GM19351 (cell line): ENCODE measurements at regions not wholly inside any gene's neighbourhood (a gene's known extent, or its start where the extent isn't known, plus 50 kb on each side); places are given as distances from the start of the nearest gene placed in this dataset.

ENCODE experiments used
- ATAC-seq: cut with Tn5 transposase; IDR thresholded peaks from one replicate; pipeline ENCODE4 v1.9.1; 2021; ENCODE audit warnings: mild to moderate bottlenecking, moderate library complexity; ENCODE audit not compliant: unreplicated experiment

DNA sequence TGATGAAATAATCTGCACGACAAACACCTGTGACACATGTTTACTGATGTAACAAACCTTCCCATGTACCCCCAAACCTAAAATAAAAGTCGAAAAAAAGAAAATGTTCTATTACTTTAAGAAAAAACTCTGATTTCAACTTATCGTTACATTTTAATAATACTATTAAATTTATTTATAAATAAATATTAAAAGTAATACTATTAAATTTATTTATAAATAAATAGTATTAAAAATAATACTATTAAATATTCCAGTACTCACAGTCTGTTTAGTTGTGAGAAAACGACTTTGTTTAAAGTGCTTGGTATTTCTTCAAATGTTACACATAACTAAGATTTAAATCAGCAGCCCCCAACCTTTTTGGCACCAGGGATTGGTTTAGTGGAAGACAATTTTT is 471.6 kb upstream of the PRKX start:
- ATAC-seq: no peak

DNA sequence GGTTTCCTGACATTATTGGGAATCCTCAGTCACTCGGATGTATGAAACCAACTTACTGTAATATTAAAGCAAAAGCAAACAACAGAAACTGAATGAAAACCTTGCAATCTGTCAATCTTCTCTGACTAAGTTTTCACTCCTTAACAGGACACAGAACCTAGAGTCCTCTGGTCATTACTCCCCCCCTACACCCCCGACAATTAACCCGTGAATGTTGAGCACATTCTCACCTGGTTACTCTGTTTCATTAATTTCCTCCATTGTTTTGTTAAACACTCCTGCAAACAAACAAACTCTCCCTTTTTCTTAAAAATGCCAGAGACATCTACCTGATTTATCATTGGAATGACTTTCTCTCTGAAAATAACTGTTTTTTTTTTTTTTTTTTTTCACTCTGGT is 469.0 kb upstream of the PRKX start:
- no peak for ATAC-seq

DNA sequence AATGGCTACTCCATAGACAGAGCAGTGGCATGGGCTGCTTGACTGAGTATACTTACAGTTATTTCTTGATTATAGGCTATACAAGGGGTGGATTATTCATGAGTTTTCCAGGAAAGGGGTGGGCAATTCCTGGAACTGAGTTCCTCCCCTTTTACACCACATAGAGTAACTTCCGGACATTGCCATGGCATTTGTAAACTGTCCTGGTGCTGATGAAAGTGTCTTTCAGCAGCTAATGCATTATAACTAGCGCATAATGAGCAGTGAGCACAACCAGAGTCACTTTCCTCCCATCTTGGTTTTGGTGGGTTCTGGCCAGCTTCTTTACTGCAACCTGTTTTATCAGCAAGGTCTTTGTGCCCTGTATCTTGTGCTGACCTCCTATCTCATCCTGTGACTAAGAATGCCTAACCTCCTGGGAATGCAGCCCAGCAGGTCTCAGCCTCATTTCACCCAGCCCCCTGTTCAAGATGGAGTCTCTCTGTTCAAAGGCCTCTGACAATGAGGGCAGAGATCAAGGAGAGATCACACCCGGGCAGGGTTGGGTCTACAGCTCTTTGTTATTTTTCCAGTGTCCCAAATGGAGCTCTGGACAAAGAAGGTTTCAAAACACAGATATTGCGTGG is 468.4 kb upstream of the PRKX start:
- ATAC-seq: no peak

DNA sequence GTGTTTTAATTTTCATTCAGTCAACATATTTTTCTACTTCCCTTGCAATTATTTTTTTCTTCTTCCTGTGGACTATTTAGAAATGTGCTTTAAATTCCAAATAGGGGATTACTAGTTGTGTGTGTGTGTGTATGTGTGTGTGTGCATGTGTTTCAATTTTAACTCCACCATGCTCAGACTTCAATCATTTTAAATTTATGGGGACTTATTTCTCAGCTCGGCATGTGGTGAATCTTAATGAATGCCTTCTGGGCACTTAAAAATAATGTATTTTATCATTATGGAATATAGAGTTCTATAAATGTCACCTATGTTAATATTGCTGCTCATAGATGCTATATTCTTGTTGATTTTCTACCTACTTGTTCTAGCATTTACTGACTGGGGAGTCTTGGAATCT is 465.6 kb upstream of the PRKX start:
- ATAC-seq: no peak

DNA sequence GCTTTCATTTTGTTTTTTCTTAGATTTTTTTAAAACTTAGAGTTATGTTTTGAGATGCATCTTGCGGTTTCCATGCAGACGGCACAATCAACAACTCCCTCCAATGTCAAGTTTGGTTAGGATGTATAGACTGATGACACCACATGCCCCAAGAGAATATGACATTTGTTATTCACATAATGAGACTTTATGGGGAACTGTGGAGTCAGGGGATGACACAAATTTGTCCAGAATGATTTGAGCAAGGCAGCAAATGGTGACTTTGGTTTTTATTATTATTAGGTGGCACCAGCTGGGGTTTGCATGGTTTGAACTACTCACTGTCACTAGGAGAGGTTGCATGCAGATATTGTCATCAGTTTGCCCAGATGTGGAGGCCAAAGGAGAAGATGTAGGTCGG is 461.8 kb upstream of the PRKX start:
- ATAC-seq: no peak

DNA sequence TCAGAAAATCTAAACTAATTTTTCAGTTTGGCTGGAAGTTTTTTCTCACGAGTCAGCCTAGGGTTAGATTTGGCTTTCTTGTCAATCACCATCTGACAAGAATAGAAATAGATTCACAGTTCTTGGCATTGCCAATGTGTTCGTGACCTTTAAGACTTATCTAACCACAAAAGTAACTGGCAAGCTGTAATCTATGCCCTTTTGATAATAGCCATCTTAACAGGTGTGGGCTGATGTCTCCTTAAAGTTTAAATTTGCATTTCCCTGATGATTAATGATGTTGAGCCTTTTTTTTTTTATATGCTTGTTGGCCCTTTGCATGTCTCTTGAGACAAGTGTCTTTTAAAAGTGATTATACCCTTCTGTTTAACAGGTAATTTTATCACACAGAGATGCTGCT is 460.3 kb upstream of the PRKX start:
- ATAC-seq: no peak

DNA sequence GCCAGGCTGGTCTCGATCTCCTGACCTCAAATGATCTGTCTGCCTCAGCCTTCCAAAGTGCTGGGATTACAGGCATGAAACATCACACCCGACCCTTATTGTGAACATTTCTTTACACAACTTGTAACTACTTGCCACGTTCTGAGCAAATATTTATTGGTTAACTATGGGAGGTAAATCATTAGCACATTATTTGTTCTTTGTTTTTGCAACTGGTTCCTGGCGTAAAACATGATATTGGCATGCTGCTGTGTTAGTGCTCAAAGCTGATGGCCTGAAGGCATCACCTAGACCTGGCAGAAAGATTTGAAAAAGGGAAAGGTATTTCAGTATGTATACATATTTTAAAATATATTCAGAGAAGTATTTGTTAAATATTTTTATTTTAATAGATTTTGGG is 438.3 kb upstream of the PRKX start:
- no peak for ATAC-seq

DNA sequence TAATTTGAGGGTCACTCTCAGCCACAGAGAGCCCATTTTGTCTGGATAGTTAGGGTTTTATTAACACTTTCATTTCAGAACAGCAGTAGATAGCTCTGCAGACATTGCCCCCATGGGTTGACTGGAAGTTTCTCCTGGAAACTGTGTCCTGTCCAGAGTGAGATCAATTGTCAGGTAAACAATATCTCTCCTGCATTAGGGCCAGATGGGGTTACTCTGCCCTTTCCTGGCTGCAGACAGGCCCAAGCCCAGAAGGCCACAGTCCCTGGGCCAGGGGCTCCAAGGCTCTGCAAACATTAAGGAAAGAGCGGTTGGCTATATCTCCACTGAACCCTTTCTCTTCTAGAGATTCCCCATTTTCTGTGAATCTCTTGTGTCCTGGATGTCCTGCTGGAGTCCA is 436.8 kb upstream of the PRKX start:
- ATAC-seq: no peak

DNA sequence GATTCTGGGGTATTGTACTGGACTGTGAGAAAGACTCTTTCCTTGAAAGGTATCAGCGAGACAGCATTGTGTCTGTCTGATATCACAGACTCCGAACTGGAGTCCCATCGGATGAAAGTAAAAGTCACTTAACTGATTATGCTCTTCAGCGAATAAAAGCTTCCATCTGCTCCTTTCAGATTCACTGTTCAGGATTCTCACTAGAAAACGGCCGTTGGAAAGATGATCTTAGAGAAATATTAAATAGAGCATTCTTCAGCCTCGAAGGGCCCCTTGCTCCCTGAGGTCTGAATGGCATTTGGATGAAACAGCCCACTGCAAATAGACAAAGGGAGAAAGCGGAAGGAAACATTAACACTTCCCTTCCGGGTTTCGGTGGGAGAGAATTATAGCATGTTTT is 416.2 kb upstream of the PRKX start:
- ATAC-seq: no peak

DNA sequence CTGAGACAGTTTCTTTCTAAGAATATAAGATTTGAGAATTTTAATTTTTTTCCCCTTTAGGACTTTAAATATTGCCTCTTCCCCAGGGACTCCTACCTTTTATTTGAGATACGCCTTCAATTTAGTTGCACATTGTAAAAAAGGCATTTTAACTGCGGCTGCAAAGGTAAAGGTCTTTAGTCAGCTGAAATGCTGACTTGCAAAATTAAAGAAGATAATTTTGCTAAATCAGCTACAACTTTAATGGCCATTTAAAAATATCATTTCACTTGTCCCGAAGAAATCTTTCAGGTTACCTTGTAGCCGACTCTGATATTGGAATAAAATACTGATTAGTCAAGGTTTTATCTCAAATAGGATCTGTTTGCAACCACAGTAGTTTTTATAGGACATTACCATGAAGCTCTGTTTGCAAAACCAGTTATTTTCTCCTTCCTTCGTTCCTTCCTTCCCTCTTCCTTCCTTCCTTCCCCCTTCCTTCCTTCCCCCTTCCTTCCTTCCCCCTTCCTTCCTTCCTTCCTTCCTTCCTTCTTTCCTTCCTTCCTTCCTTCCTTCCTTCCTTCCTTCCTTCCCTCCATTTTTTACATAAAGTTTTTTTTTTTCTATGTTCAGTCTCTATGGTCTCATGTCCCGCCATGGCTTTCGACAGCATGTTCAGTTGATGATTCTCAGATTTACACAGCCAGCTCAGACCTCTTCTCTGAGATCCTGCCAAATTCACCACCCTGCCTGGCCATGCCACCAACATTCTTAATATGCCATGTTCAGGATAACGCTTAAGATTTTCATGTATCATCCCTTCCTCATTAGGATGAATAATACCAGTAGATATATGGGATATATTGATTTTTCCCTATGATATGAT is 405.4 kb upstream of the PRKX start:
- ATAC-seq: no peak

DNA sequence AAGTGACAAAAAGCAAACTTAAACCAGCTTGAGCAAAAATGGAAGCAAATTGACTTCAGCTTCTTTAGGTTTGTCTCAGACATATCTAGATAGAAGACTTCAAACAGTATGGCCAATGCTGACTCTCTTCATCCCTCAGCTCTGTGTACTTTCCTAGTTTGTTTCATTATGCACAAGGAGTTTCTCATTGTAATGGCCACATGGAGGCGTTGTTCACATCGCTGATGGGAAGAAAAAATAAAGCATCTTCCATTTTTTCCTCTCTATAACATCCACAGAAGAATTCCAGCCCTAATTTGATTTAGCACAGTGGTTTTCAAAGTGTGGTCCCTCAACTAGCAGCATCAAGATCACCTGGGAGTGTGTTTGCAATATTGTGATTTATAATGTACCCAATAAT is 397.5 kb upstream of the PRKX start:
- ATAC-seq: no peak

DNA sequence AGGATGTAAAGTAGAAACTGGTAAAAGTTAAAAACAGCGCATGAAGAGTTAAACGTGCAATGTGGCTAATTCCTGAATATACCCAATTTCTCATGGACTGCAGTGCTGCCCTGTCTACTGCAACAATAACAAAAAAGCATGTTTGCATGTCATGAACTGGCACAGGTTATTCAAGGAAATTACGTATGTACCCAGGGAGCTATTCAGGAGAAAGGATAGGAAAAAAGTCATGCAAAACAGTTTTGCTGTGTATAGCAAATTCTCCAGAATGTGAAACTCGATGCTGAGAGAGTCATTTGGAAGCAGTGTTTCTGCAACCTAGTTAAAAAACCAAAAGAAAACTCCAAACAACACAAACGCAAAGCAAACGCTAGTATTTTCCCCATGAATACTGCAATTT is 381.5 kb upstream of the PRKX start:
- no peak for ATAC-seq

DNA sequence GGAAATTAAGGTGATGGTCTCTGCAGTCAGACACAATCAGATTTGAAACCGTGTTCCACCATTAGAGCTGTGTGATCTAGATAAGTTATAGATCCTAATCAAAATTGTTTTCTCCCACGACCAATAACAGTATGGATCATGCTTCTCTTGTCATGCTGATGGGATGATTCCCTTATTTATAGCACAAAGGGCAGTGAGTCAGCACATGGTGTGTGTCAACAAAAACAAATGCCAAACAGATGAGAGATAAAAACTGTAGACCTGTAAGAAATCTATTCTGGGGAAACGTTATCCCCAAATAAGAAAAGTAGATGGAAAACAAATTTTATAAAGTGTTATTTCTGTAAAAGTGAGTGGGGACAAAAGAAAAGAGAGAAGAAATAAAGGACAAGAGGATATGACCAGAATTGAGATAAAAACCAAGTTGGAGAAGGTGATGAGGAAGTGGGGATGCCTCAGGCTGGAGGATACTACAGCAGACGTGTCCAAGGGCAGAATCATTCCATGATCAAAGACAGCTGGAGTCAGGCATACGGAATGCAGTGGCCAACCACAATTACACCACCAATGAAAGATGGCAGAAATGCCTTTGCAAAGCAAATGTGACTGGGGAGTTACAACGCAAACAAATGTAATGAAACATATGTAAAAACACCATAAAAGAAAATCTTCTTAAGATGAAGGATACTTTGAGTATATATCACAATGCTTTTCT is 377.8 kb upstream of the PRKX start:
- no peak for ATAC-seq

DNA sequence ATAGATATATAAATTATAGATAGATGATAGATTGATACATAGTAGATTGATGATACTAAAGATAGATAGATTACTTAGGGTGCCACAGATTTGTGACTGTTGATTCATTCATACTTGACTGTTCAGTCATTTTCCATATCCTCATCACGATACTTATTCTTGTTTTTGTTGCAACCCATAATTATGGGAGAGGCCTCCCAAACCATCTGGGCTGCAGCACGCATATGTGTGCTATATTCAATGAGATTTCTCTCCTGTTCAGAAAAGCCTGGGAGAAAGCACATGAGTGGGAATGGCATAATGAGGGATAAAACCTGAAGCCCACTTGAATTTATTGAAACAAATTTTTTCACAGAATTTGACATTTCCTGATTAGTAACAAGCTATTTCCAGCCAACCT is 346.4 kb upstream of the PRKX start:
- no peak for ATAC-seq

DNA sequence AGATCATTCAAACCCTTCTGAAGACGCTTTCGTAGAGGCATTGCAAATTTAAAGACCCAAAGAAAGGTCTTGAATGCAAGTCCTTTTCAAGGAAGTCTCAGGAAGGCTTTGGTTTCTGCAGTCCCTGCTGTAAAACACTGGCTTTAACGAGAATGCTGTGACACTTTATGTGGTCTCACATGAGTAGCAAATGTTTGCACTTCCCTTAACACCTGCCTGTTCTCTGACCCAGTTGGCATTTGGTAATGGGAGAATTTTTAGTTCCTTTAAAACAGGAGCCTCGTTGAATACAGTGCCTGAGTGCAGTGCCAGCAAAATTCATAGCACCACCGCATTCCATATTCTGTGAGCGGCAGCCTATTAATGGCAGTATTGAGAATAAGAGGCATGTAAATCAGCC is 330.5 kb upstream of the PRKX start:
- ATAC-seq: no peak

DNA sequence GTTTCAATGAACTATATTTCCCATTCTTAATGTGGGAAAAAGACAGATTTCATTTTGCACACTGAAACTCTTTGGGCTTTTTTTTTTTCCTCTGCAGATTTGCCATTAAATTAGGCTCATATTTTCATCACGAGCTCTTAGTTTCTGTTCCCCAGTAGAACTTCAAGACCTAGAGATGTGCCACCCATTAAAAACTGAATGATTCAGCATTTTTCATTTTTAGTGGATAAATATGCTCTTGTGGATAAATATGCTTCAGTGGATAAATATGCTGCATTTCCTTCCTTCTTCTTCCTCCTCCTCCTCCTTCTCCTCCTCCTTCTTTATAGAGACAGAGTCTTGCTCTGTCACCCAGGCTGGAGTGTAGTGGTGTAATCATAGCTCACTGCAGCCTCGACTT is 322.4 kb upstream of the PRKX start:
- no peak for ATAC-seq

DNA sequence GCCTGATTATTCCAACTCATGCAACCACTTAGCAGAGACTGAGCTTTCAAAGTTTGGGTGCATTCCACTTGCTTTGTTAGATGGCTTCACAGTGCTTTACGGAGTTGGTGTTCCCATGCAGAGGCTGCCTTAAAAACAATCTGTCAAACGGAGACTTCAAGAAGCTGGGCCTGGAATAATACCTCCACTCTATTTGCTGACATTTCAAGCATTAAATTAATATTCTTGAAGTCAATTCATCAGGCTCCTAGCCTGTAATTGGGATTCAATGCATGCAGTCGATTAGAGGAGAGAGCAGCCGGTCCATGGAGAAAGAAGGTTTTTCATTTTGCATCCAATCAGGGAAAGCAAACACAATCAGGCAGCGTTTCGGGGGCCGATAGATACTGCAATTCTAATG is 314.7 kb upstream of the PRKX start:
- ATAC-seq: no peak

DNA sequence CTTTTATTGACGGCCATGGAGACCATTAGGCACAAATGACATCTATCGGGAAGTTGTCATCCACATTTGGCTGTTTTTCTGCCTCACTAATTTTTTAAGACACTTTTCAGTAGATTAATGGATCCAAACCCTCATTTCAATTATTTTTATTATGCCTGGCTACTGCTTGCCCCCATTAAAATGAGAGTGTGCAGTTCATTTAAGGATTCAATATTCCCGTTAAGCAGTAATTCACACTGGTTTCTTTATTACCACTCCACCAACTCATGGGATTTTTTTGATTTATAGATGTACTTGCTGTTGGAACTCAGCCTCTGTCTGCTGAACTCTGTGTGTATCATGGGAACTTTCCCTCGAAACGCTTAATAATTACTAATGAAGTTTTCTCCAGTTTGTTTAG is 291.8 kb upstream of the PRKX start:
- ATAC-seq: no peak

DNA sequence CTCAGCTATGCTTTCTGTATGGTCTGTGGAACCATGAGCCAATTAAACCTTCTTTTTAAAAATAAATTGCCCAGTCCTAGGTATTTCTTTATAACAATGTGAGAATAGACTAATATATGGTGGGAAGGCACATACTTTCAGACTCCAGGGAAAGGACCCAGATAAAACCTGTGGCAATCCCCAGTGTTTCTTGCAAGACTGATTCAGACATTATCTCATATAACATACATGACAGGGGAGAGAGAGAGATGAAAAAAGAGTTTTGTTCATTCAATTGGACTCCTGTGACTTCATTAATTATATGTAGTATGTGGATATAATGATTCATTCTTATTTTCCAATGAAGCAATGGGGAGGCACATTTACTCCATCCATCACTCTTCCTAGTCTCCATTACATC is 291.4 kb upstream of the PRKX start:
- no peak for ATAC-seq

DNA sequence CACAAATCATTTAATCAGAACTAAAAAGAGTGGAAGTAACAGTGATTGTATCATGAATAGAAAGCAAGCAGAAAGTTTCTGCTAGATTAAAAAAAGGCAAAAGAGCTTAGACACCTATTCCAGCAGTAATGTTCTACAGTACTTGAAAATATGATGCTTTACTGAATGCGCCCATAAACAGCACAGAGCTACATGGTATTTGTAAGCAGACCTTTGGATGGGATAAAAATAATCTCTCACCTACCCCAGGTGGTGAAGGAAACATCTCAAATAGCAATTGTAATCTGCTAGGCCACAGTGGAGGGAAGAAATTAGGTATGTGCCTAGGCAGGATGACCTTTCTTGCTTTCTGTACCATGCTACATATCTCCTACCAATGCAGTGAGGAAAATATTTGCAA is 280.9 kb upstream of the PRKX start:
- no peak for ATAC-seq

DNA sequence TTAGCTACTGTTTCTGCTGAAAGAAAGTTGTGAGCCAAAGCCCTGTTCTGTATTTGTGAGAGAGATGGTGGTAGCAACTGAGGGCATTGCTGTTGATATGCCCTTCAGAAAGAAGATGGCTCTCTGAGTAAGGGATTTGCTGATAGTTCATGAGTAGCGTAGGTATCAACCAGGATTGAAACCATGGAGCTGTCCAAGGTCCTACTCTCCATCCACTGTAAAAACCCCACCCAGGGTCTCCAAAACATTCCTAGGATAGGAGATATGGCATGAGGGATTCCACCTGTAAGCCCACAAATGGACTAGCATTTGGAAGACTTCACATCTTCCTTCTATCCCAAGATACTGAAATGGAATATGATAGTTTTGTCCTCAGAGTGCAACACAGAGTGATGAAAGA is 277.1 kb upstream of the PRKX start:
- ATAC-seq: no peak
